Body of pancreas (tissue), 4 donors: ENCODE measurements at regions not wholly inside any gene's neighbourhood (a gene's known extent, or its start where the extent isn't known, plus 50 kb on each side); places are given as distances from the start of the nearest gene placed in this dataset.

Source experiments
- CTCF ChIP-seq, 7 experiments: fragments of 450-650 bp in 4 of 7; fragments of 200-600 bp in 3 of 7; sonication (generic) in 3 of 7; IDR thresholded peaks; one replicate each; pipeline ENCODE4 v1.5.1; 2016 to 2019; ENCODE audit warnings: antibody characterized with exemption in 7 of 7
- POLR2A ChIP-seq, 3 donors: fragments of 450-650 bp; IDR thresholded peaks; one replicate each; pipeline ENCODE4 v1.6.1; 2016; ENCODE audit warnings: antibody characterized with exemption in 3 of 3, mild to moderate bottlenecking in 2 of 3

DNA sequence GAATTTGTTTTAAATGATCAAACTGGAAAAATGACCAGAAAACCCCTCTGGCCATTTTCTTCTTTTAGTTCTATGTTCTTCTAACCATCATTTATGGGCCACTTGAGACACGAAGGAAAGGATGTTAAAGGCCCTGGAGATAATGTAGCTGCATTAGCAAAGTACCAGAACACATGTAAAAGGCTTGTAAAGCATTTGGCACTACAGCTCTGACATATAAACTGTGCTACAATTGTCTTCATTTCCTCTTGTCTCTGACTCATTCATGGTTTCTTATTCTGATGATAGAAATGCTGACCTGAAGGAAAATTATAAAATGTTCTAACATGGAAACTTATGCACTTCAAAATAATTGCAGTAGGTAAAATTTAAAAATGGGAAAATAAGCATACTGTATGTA lies 388.7 kb downstream of the FAT4 start:
- no peak for TF ChIP-seq CTCF (IDR thresholded peaks at IDR 0.05)
- no peak for TF ChIP-seq POLR2A (IDR thresholded peaks at IDR 0.05)
